NB4 (cell line): ENCODE measurements at regions not wholly inside any gene's neighbourhood (a gene's known extent, or its start where the extent isn't known, plus 50 kb on each side); places are given as distances from the start of the nearest gene placed in this dataset.
"Not testable (repeated sequence)": the region's sequence is repeated elsewhere in the genome, so short reads cannot be mapped to it uniquely, and the experiment has no call there.

Source experiments
- DNase-seq: peaks from one replicate; pipeline ENCODE4 v3.0.0; 2010; ENCODE audit warnings: low read depth
- H3K4me3 ChIP-seq: one replicate; pipeline ENCODE4 v1.5.1; 2011; ENCODE audit warnings: mild to moderate bottlenecking, low read depth, low read length, moderate library complexity
- CTCF ChIP-seq: IDR thresholded peaks from one replicate; pipeline ENCODE4 v1.5.1; 2012; ENCODE audit warnings: low read depth, low read length
- MYC ChIP-seq: IDR thresholded peaks from 2 replicates; pipeline ENCODE4 v1.6.1; 2011; ENCODE audit warnings: low read depth, low read length
- POLR2A ChIP-seq: IDR thresholded peaks from 2 replicates; pipeline ENCODE4 v1.6.1; 2011; ENCODE audit warnings: mild to moderate bottlenecking; ENCODE audit not compliant: insufficient read length; ENCODE audit errors: extremely low read depth
- TF ChIP-seq, protein P1 (sequence below): IDR thresholded peaks from 2 replicates; pipeline ENCODE4 v1.6.1; 2011; ENCODE audit warnings: low read depth, low read length

- no peak for DNase-seq
- H3K4me3 ChIP-seq = no peak overlapping the region
- TF ChIP-seq, protein P1, sequence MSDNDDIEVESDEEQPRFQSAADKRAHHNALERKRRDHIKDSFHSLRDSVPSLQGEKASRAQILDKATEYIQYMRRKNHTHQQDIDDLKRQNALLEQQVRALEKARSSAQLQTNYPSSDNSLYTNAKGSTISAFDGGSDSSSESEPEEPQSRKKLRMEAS = no peak
- TF ChIP-seq POLR2A (no peak), MYC (no peak), CTCF (no peak)
These were observed 184.8 kb downstream of the LRRN1 start for GRCh38 chr3:3984053-3984452.

GRCh38 chr3:3991598-3991997 lies 192.4 kb downstream of the LRRN1 start:
- TF ChIP-seq, protein P1 = no peak
- TF ChIP-seq POLR2A (no peak), CTCF (no peak), MYC (no peak)
- no peak for DNase-seq
- H3K4me3 ChIP-seq = no peak overlapping the region

DNA sequence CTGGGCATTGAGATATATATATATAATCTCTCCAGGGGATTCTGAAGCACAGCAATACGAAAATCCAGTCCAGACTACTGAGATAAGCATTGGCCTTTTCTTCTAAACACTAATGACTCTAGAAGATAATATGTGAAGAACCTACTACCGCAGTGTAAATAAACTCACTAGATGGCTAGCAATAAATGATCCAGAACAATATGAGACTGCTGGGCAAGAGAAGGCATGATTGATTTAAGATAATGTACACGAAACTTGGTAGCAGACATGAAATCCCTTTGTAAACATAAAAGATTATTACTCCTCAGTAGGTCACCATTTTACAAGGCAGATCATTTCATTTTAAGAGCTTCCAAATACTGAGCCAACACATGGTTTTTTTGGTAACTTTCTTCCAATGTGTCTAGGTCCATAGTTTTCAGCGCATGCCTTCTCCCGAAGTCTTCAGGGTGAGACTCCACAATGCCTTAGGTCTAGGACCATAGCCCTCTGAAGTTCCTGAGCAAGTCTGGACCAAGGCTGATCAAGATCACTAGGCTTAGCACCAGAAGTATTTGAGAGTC lies 193.2 kb downstream of the LRRN1 start:
- H3K4me3 ChIP-seq = no peak overlapping the region
- no peak for DNase-seq
- TF ChIP-seq POLR2A (no peak), CTCF (no peak), MYC (no peak)
- TF ChIP-seq, protein P1 = no peak

DNA sequence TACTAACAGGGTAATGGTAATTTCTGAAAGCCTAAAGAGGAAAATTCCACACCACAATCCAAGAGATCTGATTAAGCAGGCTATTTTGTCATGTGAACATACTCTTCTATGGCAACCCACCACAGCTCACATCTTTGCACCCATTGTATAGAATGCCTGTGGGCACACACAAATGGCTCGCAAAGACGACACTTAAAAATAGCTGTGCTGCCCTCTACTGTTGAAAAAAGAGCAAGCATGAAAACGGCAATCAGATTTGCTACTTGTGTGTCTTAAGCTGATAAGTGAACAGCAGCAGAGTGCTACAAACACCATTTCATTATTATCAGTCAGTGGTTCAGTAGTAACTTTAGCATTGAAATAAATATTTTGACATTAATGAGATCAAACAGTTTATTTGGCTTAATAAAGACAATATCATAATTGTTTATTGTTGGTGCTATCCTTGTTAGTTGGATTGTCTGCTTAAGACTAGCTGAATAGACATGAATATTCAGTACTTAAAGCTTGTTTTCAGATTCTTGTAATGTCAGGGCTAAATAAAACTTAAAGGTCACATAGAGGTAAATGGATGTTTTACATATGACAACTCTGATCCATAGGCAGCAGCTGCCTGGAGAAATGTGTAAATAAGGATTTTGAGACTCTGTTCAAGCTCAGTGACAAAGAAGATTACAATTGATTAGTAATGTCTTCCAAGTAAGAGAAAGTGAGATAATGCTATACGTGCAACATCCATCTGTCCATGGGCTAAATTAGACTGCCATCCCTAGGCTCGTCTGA lies 199.1 kb downstream of the LRRN1 start:
- TF ChIP-seq MYC = no peak
- TF ChIP-seq CTCF = peak; percentile 66
- TF ChIP-seq POLR2A = no peak
- TF ChIP-seq, protein P1 = no peak
- peak; percentile 71 for DNase-seq

GRCh38 chr3:3999340-3999739 lies 200.1 kb downstream of the LRRN1 start:
- not testable (repeated sequence) for DNase-seq, H3K4me3 ChIP-seq

More for the DNA sequence above, 199.1 kb downstream of the LRRN1 start:
- no peak overlapping the region for H3K4me3 ChIP-seq

DNA sequence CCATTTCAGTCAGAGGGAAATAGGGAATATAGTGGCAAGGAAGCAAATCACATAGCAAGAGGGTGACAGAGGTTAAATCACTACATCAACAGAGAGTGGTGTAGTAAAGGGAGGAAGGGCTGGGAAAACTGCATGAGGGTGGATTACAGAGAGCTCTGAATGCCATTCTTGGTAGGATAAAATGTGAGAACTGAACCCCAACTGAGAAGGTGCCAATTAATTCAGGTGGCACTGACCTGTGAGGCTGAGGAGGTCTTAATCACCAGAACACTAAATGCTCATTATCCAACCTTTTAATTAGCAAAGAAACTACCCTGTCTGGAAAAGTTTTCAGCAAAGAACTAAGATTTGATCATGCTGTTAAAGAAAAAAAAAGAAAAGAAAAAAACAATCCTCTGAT lies 202.7 kb downstream of the LRRN1 start:
- H3K4me3 ChIP-seq = no peak overlapping the region
- no peak for TF ChIP-seq POLR2A
- no peak for TF ChIP-seq MYC
- no peak for TF ChIP-seq CTCF
- TF ChIP-seq, protein P1 = no peak
- no peak for DNase-seq
